ENCODE measurements at regions not wholly inside any gene's neighbourhood (a gene's known extent, or its start where the extent isn't known, plus 50 kb on each side); places are given as distances from the start of the nearest gene placed in this dataset.

DNA sequence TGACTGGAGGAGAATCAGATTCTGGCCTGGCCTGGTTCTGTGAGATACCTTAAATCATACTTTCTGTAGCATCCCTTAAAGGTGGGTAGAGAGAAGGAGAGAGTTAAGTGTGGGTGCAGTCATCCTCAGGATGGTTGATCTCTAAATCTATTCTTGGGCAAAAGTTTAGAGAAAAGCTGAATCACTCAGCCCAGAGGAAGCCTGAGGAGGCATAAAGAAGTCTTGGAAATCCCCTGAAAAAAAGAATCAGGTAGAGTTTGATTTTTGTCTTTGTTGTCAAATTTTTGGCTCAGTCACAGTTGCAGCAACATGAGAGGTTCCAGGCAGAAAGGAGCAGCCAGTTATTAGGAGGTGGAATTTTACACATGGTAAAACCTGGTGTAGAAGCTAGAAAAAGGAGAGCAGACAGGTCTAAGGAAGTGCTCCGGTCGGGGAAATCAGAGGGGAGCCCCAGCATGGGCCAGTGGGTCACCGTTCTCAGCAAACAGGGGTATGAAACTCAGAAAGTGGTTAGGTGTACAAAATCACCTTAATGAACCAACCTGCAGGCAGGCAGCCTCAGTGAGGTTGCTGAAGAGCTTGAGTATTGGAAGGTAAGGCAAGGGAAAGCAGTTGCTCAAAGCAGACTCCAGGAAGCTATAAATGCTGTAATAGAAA is 116.2 kb upstream of the CNTLN start:
- no peak for DNase-seq (ENCODE audit: low spot score)

DNA sequence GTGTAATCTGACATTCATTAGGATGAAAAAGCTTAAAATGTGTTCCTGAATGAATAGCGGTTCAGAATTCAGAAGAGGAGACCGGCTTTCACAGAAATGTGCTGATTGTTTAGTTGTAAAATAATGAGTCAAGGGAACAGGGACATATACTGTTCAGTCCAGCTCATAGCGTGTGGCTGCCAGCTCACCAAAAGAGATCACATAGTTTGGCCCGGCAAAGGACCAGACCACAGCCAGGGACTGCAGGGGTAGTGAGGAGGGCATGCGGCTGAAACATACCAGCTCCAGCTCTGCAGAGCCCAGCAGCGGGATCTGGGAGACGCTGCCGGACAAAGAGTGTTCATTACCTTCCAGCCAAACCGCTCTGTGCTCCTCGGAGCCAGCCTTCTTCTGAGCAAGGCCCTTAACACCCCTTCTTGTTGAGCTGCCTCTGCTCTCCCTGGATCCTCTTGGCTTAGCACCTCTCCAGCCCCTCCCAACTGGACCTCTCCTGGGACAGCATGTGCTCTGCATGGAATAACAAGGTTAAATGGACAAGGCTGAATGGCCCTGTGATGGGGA is 116.8 kb upstream of the CNTLN start:
- peak; percentile 20 for DNase-seq (ENCODE audit: low spot score)

DNA sequence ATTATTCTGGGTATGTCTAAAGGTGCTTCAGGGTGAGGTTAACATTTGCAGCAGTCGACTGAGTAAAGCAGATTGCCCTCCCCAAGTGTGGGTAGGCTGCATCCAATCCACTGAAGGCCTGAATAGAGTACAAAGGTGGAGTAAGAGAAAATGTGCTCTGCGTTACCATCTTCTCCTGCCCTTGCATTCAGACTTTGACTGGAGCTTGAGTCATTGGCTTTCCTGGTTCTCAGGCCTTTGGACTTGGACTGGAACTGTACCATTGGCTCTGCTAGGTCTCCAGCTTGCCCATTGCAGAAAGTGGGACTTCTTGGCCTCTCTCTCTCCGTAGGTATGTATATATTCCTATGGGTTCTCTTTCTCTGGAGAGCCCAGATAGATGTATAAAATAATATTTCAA is 120.9 kb upstream of the CNTLN start:
- no peak for DNase-seq (ENCODE audit: low spot score)

DNA sequence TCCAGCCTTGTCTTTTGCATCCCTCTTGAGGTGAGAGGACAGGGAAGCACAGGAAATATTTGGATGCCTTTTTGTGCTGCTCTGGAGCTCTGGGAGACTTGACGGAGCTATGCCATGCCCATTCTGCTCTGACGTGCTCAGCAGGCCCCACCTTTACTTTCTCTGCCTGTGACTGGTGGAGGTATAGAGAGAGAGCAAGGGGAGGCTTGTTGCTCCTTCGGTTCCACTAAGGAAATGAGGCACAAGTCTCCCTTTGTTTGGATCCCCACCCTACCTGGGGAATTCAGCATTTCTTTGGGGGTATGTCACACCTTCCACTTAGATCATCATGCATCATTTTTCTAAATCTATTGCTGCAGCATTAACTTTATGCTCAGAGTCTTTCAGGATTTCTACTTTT is 121.8 kb upstream of the CNTLN start:
- no peak for DNase-seq (ENCODE audit: low spot score)

GRCh38 chr9:17011880-17012279 is 123.0 kb upstream of the CNTLN start:
- DNase-seq (ENCODE audit: low spot score): no peak

GRCh38 chr9:17009071-17009470 is 125.8 kb upstream of the CNTLN start:
- no peak for DNase-seq (ENCODE audit: low spot score)

DNA sequence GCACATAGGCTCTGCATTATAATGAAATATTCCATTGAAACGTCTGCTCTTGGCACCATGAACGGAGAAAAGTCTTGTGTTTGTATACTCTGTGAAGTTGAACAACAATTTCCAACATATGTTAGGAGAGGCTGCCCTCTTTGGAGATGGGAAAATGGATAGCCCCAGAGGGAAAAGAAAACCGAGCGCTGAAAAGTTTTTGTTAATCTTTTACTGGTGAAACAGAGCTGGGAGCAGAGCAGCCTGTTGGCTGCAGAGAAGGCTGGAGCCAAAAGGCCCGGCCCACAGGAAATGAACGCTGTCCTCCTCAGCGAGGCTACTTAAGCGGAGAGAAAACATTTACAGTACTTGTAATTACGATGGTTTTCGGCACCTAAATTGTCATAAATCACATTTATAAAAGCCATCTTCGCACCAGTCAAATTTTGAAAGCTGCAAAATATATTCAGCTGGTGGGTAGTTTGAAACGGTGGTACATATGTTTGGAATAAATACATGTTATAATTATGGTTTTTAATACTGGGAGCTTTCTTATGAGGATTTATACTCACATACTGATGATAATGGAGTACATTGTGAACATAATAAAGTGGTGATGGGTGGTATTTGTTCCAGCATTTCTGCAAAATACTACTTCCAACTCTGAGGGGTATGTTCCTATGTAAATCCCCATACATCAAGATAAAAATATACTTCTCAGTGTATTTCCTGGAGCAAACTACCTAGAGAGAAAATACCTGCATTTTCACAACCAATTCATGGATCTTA is 129.6 kb upstream of the CNTLN start:
- no peak for DNase-seq (ENCODE audit: low spot score)

- no peak for DNase-seq (ENCODE audit: low spot score)
Observed at GRCh38 chr9:17004500-17004899, 130.3 kb upstream of the CNTLN start.

DNA sequence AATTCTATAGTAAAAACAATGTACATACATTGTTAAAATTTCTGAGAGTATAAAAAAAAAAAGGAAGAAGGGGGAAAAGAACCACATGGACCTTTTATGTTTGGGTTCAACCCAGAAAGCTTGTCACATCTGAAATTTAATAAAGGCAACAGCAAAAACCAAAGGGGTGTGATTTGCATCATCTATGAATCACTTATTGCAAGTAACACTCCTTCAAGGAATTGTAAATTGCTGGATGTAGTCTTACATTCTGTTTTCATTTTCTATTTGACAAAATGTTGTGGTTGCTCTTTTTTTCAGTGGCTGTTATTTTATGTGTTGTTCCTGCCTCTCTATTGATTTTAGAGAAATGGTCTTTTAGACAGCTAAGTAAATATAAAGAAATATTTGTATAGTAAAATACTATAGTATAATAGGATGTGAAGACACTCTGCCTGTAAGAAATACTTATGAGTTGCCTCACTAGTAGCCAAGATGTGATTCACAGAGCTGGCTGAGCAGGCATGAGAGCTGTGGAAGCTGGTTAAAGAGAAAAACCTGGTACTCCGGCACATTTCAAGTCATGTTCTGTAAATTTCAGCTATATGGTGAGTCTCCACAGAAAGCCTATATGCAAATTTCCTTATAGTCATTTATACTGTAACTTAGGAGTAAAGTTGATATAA is 131.1 kb upstream of the CNTLN start:
- DNase-seq (ENCODE audit: low spot score): no peak

DNA sequence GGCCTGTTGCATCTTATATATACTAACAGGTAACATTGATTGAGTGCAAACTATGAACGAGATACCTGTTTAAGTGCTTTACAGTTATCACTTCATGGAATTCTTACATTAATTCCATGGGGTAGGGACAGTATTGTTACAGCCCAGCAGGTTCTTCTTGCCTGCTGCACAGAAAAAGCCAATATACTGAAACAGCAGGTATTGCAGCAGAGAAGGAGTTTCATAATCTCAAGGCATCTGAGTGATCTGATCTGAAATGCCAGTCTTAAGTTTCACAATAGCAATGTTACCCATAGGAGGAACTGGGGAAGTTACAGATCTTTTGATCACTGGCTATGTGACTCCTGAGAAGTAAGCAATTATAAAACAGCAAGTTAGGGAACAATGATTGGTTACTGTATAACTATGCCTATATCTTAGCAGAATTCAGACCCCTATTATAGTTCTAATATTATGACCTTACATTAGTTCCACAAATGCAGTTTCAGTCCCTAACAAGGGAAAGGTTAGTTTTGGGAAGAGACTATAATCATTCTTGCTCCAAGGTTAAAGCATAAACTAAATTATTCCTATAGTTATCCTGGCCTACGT is 126.5 kb upstream of the BNC2 start:
- no peak for DNase-seq (ENCODE audit: low spot score)

- no peak for DNase-seq (ENCODE audit: low spot score)
Observed at GRCh38 chr9:16992138-16992537, 121.7 kb upstream of the BNC2 start.

DNA sequence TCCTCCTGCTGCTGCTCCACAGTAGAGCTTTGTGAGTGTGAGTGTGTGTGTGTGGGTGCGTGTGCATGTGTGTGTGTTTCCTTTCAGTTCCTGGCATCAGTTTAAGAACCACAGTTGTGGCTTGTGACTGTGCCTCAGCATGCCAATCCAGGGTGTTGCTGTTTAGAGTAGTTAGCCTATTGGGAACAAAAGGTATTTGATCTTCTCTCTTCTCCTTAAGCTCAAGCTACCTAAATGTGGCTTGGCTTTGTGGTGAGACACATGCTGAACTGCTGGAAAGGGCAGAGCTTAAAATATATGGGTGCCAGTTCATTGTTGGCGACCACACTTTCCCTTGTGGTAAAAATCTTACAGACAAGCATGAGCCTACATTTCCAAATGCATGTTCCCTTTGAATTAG is 116.6 kb upstream of the BNC2 start:
- DNase-seq (ENCODE audit: low spot score): no peak

GRCh38 chr9:16986556-16986955 is 116.1 kb upstream of the BNC2 start:
- DNase-seq (ENCODE audit: low spot score): no peak

DNA sequence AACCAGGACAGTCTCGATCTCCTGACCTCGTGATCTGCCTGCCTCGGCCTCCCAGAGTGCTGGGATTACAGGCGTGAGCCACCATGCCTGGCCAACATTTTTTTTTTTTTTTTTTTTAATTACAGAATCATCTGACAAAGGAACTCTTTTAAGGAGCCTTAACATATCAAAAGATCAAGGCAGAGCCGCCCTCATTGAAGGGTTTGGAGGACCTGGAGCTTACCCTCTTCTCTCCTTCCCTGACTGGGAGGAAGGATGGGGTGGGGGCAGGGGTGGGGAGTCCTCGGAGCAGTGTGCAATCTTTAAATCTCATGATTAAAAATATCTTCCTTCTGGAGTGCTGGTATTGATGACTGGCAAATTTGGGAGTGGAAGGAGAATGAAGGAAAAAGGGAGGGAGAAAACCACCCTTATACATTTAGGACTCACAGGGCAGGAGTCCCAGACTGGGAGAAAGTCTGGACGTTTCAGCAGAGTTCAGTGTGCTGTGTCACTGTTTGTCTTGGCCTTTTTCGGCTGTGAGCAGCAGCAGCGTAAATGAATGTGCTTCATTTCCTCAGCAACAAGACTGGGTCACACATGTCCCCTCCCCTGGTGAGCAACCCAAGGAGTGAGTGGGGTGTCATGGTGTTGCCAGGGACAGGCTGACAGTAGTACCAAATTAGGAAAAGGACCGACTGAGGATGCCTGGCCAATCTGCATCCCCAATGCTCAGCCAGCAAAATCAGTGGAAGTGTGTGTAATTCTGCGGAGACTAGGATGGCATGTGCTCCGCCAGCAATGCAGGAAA is 115.3 kb upstream of the BNC2 start:
- no peak for DNase-seq (ENCODE audit: low spot score)

- DNase-seq (ENCODE audit: low spot score): no peak
Observed at GRCh38 chr9:16982780-16983310, 112.4 kb upstream of the BNC2 start.

- DNase-seq (ENCODE audit: low spot score): no peak
Observed at GRCh38 chr9:16976427-16976826, 106.0 kb upstream of the BNC2 start.

- no peak for DNase-seq (ENCODE audit: low spot score)
Observed at GRCh38 chr9:16974436-16974835, 104.0 kb upstream of the BNC2 start.

- no peak for DNase-seq (ENCODE audit: low spot score)
Observed at GRCh38 chr9:16970321-16970720, 99.9 kb upstream of the BNC2 start.

- DNase-seq (ENCODE audit: low spot score): no peak
Observed at GRCh38 chr9:16964228-16964627, 93.8 kb upstream of the BNC2 start.

DNA sequence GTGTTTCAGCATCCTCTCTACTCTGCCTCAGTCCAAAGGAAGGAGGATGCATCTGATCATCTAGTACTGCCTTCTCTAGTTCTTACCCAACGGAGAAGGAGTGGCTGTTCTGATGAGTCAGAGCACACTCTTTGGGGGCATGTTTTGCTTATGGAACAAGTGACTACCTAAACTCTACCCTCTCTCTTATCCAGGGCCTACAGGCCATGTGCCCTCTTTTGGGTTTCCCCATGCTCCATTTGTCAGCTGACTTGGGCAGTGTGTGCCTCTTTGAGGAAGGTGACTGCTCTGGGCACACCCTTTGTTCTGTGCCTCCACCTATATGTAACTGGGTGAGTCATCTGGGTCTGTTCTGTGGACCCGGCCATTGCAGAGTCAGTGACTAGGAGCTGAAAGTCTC is 89.6 kb upstream of the BNC2 start:
- DNase-seq (ENCODE audit: low spot score): no peak

GRCh38 chr9:16959391-16959790 is 88.9 kb upstream of the BNC2 start:
- DNase-seq (ENCODE audit: low spot score): no peak

DNA sequence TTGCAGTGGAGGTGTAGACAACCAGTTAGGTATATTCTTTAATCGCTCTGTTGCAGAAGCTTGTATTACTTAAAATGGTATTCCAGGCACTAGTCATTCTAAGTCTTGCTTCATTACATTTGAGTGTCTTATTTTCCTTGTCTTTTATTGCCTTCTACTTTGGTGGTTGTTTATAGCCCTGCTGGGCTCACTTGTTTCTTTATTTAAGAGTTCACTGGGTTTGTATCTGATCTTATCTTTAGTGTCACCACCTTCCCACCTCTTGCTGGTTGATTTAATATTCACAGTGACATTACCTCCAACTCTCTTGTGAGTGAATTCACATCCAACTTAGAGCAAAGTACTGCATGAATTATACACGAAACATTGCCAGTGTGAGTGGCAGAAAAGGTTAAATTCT is 83.6 kb upstream of the BNC2 start:
- DNase-seq (ENCODE audit: low spot score): no peak
